ENCODE measurements at regions not wholly inside any gene's neighbourhood (a gene's known extent, or its start where the extent isn't known, plus 50 kb on each side); places are given as distances from the start of the nearest gene placed in this dataset.

- H3K56ac ChIP-seq (ENCODE audit: insufficient read length, low read depth, low read length), result no peak overlapping the region
- no peak overlapping the region for H3K14ac ChIP-seq (ENCODE audit: insufficient read depth, low read length)
- H3K27me3 Mint-ChIP-seq (ENCODE audit: low read depth), result peaks cover 3% of the 10 kb centered on the region
- H3K9ac ChIP-seq (ENCODE audit: extremely low read depth, insufficient read length, low read length), result no peak overlapping the region
- H3K36me3 Mint-ChIP-seq (ENCODE audit: insufficient read depth in 1 of 3, low read depth in 3 of 3), result no peaks in the 10 kb centered on the region
- H4K20me1 ChIP-seq (ENCODE audit: control insufficient read depth, insufficient read depth, insufficient read length), result no peaks in the 10 kb centered on the region
- whole genome bisulfite sequencing (ENCODE audit: extremely low coverage, insufficient read length, low lambda C conversion rate), result no CpG with 5 or more reads among the region's 2 CpGs
- no peak for DNase-seq
- no peak overlapping the region for H2BK5ac ChIP-seq (ENCODE audit: insufficient read length, low read length)
- no peak overlapping the region for H2AK5ac ChIP-seq (ENCODE audit: insufficient read length, low read length)
- no peaks in the 10 kb centered on the region for H3K9me3 ChIP-seq (ENCODE audit: control insufficient read depth, low read depth, low read length)
- H3K4ac ChIP-seq (ENCODE audit: low read depth, low read length), result no peak overlapping the region
- no peak overlapping the region for H3K23ac ChIP-seq (ENCODE audit: insufficient read length, low read depth, low read length)
- no peaks in the 10 kb centered on the region for H3K79me1 ChIP-seq (ENCODE audit: insufficient read depth, low read depth, low read length, poor library complexity, severe bottlenecking)
- H2BK12ac ChIP-seq (ENCODE audit: insufficient read length, low read depth, low read length), result no peak overlapping the region
- no peaks in the 10 kb centered on the region for H3K4me1 Mint-ChIP-seq
- H3K23me2 ChIP-seq (ENCODE audit: insufficient read length, low read depth, low read length, poor library complexity, severe bottlenecking), result no peaks in the 10 kb centered on the region
- no peak overlapping the region for H3K18ac ChIP-seq (ENCODE audit: insufficient read length, low read depth, low read length)
- no peak overlapping the region for H2BK15ac ChIP-seq (ENCODE audit: low read depth, low read length)
- no peaks in the 10 kb centered on the region for H3K79me2 ChIP-seq (ENCODE audit: insufficient read depth, low read length)
- no peak overlapping the region for H3K4me3 Mint-ChIP-seq
- H2BK120ac ChIP-seq (ENCODE audit: low read depth, low read length, poor library complexity, severe bottlenecking), result no peak overlapping the region
- no peak overlapping the region for H3K4me2 ChIP-seq (ENCODE audit: insufficient read depth, insufficient read length, low read length)
- H4K8ac ChIP-seq (replicated peaks; ENCODE audit: insufficient read length, low read depth, low read length), result no peak overlapping the region
- TF ChIP-seq CTCF (conservative IDR thresholded peaks at IDR 0.05), result no peak
- H3K4me1 ChIP-seq (ENCODE audit: insufficient read depth, low read length), result no peaks in the 10 kb centered on the region
- no peak overlapping the region for H4K5ac ChIP-seq (ENCODE audit: insufficient read length, low read depth, low read length)
- no peak overlapping the region for H3T11ph ChIP-seq (ENCODE audit: low read length)
- no peaks in the 10 kb centered on the region for H3K27me3 ChIP-seq (ENCODE audit: insufficient read depth, low read length)
- H2AFZ ChIP-seq (ENCODE audit: low read length), result no peak overlapping the region
- H3K27ac Mint-ChIP-seq, result no peak overlapping the region
- H3K27ac ChIP-seq (ENCODE audit: insufficient read length, low read depth, low read length), result no peak overlapping the region
- H3K9me3 Mint-ChIP-seq, result peaks cover 2 to 4% of the 10 kb centered on the region in 2 experiments; a peak in 3 of 5 replicates
- H2BK20ac ChIP-seq (ENCODE audit: low read depth, low read length, poor library complexity, severe bottlenecking), result no peak overlapping the region
- H4K91ac ChIP-seq (ENCODE audit: insufficient read length, low read depth, low read length), result no peak overlapping the region
These were observed 102.4 kb upstream of the DCC start for GRCh38 chr18:52237551-52237950.
